WERI-Rb-1 (cell line): ENCODE measurements at regions not wholly inside any gene's neighbourhood (a gene's known extent, or its start where the extent isn't known, plus 50 kb on each side); places are given as distances from the start of the nearest gene placed in this dataset.
A peak's percentile ranks its signal among the peaks of the same experiment; 100 is the strongest.

Source experiments
- DNase-seq: peaks from one replicate; pipeline ENCODE4 v3.0.0-alpha.2; 2020
- H3K27ac ChIP-seq: fragments of 250-450 bp; sonication (Bioruptor Pico); 2 replicates; pipeline ENCODE4 v1.5.1; 2020; ENCODE audit warnings: mild to moderate bottlenecking, moderate library complexity
- H3K27me3 ChIP-seq: fragments of 250-450 bp; sonication (Bioruptor Pico); 2 replicates; pipeline ENCODE4 v1.5.1; 2021; ENCODE audit warnings: mild to moderate bottlenecking, low read depth, moderate library complexity; ENCODE audit not compliant: insufficient read depth, severe bottlenecking
- H3K36me3 ChIP-seq: fragments of 250-450 bp; sonication (Bioruptor Pico); 2 replicates; pipeline ENCODE4 v1.5.1; 2020; ENCODE audit warnings: mild to moderate bottlenecking, moderate library complexity
- H3K4me3 ChIP-seq: 2 replicates; pipeline ENCODE4 v1.5.1; 2011; ENCODE audit warnings: low read depth, mild to moderate bottlenecking, control low read depth, low read length
- H3K9me3 ChIP-seq: fragments of 250-450 bp; sonication (Bioruptor Pico); 2 replicates; pipeline ENCODE4 v1.5.1; 2021; ENCODE audit warnings: mild to moderate bottlenecking, moderate library complexity; ENCODE audit not compliant: severe bottlenecking
- TF ChIP-seq, protein P1 (sequence below): IDR thresholded peaks from 2 replicates; pipeline ENCODE4 v1.5.1; 2011; ENCODE audit warnings: low read depth, mild to moderate bottlenecking, control low read depth, inconsistent platforms, low read length

DNA sequence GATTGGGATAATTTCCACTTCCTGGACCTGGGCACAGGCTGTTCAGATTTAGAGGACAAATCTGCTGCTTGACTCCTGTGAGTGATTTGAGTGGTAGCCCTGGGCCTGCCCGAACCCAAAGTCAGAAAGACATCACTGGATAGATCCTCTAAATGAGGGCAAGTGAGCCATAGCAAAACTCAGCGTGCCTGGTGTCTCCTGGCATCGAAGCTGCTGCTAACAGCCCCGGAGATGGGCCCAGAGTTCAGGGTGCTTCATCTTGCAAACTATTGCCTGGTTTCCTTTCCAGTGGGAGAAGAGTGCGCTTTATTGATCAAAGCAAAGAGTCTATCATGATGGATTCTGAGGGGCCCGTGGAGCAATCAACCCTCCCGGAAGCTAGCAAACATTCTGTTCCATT is 153.1 kb upstream of the KLHL29 start:
- no peaks in the 10 kb centered on the region for H3K9me3 ChIP-seq
- no peak overlapping the region for H3K4me3 ChIP-seq
- DNase-seq = no peak
- H3K27ac ChIP-seq = no peak overlapping the region
- H3K27me3 ChIP-seq = no peaks in the 10 kb centered on the region
- TF ChIP-seq, protein P1, sequence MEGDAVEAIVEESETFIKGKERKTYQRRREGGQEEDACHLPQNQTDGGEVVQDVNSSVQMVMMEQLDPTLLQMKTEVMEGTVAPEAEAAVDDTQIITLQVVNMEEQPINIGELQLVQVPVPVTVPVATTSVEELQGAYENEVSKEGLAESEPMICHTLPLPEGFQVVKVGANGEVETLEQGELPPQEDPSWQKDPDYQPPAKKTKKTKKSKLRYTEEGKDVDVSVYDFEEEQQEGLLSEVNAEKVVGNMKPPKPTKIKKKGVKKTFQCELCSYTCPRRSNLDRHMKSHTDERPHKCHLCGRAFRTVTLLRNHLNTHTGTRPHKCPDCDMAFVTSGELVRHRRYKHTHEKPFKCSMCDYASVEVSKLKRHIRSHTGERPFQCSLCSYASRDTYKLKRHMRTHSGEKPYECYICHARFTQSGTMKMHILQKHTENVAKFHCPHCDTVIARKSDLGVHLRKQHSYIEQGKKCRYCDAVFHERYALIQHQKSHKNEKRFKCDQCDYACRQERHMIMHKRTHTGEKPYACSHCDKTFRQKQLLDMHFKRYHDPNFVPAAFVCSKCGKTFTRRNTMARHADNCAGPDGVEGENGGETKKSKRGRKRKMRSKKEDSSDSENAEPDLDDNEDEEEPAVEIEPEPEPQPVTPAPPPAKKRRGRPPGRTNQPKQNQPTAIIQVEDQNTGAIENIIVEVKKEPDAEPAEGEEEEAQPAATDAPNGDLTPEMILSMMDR = no peak
- no peaks in the 10 kb centered on the region for H3K36me3 ChIP-seq

DNA sequence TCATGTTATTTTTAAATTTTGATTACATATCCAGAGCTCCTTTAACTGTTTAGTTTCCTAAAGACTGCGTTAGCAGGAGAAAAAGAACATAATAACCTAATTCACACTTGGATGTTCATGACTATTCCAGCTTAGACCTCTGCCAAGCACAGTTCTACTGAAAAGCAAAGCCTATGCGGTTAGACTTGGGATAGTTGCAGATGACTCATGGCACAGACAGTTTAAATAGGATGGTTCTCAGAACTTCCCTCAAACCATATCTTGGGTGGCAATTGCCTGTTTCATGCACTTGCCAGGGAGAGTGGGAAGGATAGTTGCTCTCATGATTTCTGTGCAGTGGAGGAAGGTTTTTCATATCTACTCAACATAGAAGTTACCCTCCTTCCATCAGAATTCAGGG is 149.7 kb upstream of the KLHL29 start:
- no peak for DNase-seq
- Histone ChIP-seq H3K9me3 (no peaks in the 10 kb centered on the region), H3K4me3 (no peak overlapping the region), H3K36me3 (no peaks in the 10 kb centered on the region), H3K27ac (no peak overlapping the region), H3K27me3 (no peaks in the 10 kb centered on the region)
- TF ChIP-seq, protein P1 = no peak

DNA sequence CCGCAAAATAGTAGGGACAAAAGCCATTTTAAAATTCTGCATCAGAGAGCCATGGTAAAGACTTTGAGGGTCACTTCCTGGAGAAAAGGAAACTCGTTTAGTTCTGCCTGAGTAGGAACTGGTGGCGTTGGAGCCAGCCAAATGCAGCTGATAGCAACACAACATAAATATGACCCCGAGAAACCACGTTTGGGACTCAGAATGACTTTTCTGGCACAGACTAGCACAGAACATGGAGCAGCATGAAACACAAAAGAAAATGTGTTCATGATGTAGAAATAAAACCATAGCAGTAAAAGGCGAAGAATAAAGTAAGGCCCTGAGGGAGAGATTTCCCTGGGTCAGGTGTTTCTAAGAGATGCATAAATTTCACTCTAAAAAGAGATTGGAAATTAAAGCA is 149.2 kb upstream of the KLHL29 start:
- no peak for DNase-seq
- H3K27me3 ChIP-seq = no peaks in the 10 kb centered on the region
- no peak overlapping the region for H3K4me3 ChIP-seq
- H3K9me3 ChIP-seq = no peaks in the 10 kb centered on the region
- H3K36me3 ChIP-seq = no peaks in the 10 kb centered on the region
- TF ChIP-seq, protein P1 = no peak
- no peak overlapping the region for H3K27ac ChIP-seq

DNA sequence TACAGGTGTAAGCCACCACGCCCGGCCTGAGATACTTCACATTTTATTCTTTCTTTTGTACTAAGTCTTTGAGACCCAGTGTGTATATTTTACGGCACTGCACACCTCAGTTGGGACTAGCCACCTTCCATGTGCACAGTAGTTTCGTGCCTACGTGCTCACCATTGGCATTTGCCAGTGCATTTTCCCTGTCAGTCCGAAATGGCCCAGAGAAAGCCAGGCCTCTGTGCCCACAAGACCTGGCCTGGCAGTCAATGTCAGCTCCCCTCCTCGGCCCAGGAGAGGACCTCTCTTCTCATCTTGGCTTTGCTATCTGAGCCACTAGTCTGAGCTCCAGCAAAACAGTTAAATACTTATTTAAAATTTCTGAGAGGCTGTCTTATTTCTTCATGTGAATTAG is 147.8 kb upstream of the KLHL29 start:
- TF ChIP-seq, protein P1 = no peak
- Histone ChIP-seq H3K9me3 (no peaks in the 10 kb centered on the region), H3K4me3 (no peak overlapping the region), H3K27me3 (no peaks in the 10 kb centered on the region), H3K27ac (no peak overlapping the region), H3K36me3 (no peaks in the 10 kb centered on the region)
- DNase-seq = no peak

DNA sequence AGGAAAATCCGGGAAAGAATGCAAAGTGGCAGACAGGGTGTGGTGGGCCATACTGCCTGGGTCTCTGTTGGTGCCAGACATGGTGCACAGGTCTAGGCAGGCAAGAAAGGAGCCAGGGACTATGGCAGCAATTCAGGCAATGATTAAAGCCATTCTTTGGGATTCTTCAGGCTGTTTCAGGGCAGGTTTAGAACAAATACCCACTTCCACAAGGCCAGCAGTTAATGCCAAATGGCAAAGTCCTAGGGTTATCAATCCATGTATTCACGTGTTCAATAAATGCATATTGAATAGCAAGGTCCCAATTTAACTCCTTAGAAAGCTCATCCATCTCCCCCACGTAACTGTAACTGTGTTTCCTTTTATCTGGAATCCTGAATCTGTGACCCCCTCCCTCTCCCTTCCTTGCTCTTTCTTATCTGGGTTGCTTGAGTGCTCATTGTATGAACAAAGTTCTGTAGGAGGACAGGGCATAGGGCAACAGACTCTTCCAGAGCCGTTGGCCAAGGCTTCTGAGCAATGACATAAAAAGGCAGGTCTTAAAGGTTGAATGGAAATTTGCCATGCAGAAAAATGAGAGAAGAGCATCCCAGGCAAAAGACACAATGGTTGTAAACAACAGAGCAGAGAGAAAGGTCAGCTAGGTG is 146.8 kb upstream of the KLHL29 start:
- Histone ChIP-seq H3K36me3 (no peaks in the 10 kb centered on the region), H3K27me3 (no peaks in the 10 kb centered on the region), H3K4me3 (no peak overlapping the region), H3K9me3 (no peaks in the 10 kb centered on the region), H3K27ac (no peak overlapping the region)
- TF ChIP-seq, protein P1 = no peak
- no peak for DNase-seq

DNA sequence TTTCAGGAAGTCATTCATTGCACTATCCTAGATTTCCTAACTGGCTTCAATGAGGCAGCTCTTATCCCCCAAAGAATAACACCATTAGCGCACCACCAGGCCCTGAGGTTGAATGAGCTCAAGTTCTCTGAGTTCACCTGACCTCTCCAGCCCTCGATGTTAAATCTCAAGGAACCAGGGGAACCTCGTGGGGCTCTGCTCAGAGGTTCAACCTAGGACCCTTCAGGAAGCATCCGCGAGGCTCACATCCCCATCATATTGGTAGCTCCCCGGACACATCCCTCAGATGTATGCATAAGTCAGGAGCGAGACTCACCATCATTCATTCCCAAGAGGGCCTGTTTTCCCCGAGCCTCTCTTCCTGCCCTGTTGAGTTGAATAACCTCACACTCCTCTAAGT is 145.6 kb upstream of the KLHL29 start:
- TF ChIP-seq, protein P1 = no peak

More for the DNA sequence above, 145.6 kb upstream of the KLHL29 start:
- Histone ChIP-seq H3K36me3 (no peaks in the 10 kb centered on the region), H3K4me3 (no peak overlapping the region), H3K27ac (no peak overlapping the region), H3K9me3 (no peaks in the 10 kb centered on the region), H3K27me3 (no peaks in the 10 kb centered on the region)
- peak; percentile 70 for DNase-seq
